Retina (tissue), 1 donor: ENCODE measurements at regions not wholly inside any gene's neighbourhood (a gene's known extent, or its start where the extent isn't known, plus 50 kb on each side); places are given as distances from the start of the nearest gene placed in this dataset.
A peak's percentile ranks its signal among the peaks of the same experiment; 100 is the strongest.

Experiments
- DNase-seq: peaks from one replicate; pipeline ENCODE4 v3.0.0-alpha.2; 2016

DNA sequence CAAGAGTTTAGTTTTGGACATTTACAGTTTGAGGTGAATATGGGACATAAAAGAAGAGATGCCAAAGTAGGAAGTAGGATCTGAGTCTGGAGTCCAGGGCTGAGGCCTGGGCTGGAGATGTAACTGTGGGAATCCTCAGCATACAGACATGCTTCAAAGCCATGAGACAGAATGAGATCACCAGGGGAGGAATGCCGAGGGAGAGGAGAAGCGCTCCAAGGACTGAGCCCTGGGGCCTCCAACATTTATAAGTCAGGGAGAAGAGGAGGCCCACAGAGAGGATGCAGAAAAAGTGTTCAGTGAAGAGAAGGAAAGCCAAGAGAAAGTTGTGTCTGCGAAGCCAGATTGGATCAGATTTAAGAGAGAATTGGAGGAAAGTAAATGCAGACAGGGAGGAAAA is 277.5 kb upstream of the MYOCD start:
- DNase-seq, result no peak

DNA sequence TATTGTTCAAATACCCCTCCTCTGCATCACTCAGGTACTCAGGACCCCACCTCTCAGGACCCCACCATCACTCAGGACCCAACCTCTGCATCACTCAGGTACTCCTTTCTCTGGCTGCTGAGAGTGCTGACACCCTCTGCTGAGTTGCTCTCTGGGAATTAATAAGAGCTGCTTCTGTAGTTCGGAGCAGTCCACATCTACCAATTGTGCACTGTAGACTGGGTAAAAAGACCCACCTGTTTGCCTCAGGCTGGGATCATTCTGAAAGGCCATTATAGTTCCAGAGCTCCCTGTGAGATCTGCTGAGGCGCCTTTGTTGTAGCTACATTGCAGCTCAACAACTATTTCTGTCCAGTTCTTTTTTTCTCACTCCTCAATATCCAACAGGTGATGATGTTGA is 276.3 kb upstream of the MYOCD start:
- DNase-seq, result no peak

DNA sequence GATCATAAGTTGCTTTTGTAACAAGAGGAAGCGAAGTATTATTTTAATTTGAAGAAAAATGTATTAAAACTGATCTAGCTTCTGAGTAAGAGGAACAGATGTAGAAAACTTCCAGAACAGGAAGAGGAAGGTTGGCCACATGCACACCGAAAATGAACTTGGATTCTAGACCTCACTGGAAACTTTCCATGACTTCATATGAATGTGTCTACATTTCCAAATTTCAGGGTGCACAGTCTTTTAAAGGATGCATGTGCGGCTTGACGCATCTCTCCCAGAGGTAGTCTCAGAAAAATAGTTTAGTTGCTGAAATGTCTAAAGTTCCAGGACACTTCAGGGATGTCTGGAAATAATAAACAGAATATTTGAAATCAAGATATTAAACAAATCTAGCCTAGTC is 275.1 kb upstream of the MYOCD start:
- no peak for DNase-seq

DNA sequence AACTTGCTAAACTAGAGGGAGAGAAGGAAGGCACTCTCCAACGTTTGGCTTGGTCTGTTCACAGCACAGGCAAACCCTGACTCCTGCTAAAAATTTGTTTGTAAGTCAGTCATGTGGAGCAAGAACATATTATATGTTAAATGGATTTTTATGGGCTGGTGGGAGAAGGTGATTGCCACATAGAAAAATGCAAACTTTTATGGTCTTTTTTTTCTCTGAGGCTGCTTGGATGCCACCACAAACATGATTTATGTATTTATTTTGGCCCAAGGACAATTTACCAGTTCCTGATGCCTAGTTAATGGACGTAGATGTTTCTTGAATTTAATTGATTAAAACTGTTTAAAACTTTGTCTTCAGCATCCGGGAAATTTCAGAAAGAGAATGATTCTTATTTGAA is 274.2 kb upstream of the MYOCD start:
- no peak for DNase-seq

DNA sequence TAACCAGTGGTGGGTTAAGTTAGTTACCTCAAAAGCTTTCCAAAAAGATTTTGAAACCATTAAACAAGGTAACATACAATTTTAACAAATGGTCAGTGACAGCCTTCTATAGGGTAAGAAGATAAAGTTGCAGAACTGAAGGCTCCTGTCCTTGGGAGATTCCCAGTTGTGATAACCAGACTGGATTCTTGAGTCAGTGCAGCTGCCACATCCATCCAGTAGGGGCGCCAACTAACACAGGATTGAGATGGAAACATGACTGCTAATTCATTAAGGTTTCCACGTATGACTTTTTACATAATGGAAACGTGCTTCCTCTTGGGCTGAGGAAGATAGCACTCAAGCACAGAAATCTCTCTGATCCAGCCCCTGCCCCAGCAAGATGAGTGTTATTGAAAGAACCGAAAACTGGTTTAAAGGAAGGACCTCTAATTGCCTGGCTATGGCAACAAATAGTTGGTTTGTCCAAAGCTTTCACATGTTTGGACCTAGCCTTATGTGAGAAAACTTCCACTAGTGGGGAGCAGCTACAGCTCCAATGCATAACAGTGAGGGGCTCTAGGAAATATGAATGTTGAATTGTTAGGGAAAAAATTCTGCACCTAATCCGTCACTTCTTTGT is 269.8 kb upstream of the MYOCD start:
- no peak for DNase-seq

DNA sequence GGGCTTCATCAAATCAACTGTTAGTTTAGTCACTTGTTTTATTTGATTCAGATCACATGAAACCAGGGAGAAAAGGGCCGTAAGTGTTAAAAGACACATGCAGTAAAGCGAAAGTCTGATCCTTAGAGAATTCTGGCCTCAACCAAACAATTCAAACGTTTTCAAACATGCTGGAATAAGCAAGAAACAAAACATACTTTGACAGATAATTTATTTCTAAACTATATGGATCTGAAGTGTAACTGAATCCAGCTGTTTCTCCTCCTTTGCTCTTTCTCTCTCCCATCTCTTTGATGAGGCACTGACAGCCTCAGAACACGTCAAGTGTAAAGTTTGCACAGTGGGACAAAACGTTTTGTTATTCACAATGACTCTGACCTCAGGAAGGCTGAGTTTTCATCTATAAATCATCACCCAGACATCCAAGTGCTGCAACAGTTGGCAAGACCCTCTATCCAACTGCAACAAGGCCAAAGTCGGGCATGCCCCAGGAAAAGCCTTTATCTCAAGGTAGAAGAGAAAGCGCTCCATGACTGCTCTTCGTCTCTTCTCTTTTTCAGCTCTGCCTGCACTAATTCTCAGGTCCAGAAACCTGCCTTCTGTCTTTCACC is 267.1 kb upstream of the MYOCD start:
- DNase-seq, result no peak

DNA sequence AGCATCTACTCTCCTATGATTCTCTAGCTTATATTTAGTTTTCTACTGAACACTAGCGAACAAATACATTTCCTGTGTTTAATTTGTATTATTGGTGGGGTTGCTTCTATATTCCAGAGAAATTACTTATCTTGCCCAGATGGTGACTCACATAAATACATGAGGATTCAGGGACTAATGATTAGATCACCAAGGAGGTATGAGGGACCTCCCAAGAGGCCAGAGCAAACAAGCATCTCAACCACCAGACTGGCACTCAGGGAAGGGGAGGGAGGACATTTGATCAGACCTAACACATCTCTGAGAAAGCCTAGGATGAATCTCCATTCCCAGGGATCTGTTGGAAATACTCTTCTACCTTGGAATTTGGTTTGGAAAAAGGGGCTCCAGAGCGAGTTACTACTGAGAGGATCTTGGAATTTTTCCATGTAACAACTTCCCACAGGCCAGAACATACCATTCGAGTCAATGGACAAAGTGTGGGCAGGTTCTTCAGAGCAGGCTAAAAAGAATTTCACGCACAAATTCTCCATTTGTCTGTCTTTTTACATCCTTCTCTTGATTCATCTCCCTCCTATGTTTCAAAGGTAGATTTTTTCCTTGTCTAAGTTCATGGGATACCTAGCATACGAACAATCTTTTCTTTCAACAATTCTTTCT is 262.6 kb upstream of the MYOCD start:
- DNase-seq, result no peak

DNA sequence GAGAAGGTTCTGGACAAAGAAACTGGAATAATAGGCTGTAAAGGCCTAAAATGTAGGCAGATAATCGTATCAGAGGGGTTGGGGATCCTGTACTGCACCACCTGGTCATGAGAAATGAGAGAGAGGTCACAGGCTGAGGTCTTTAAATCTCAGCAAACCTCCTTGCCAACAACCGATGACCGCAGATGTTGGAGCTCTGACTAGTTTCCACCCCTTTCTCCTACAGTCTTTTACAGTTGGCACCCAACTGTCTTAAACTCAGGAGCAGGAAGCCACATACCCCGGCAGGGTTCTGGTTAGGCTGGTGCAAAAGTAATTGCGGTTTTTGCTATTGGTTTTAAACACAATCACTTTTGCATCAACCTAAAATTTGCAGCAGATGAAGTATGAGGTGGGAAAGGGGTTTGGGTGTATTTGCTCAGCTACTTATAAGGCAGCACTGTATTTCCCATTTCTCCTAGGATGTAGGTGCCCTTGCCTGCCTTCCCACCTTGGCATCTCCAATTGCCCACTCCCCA is 261.8 kb upstream of the MYOCD start:
- DNase-seq, result no peak

DNA sequence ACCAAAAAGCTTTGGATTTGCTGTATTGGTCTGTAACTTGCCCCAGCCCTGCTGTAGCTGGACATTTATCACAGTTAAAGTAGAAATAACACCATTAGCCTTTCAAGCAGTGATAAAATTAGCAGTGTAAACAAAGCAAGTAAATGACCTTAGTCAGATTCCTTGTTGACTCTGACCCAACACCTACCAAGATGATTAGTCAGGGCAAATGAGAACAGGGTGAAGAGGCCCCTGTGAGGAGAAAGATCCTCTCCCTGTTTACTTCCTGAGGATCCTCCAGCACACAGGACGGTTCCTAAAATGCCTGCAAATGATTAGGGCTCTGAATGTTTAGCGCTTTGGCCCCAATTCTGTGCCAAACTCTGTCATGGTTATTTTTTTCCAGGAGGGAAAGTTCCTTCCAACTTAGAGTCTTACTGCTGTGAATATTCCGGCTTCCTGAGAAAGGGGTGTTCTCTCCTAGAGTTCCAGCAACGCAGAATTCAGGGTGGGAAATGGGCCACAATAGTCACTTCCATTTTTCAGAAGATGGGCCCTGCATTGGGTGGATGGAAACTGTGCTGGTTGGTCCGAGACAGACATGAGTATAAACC is 259.0 kb upstream of the MYOCD start:
- DNase-seq, result no peak

DNA sequence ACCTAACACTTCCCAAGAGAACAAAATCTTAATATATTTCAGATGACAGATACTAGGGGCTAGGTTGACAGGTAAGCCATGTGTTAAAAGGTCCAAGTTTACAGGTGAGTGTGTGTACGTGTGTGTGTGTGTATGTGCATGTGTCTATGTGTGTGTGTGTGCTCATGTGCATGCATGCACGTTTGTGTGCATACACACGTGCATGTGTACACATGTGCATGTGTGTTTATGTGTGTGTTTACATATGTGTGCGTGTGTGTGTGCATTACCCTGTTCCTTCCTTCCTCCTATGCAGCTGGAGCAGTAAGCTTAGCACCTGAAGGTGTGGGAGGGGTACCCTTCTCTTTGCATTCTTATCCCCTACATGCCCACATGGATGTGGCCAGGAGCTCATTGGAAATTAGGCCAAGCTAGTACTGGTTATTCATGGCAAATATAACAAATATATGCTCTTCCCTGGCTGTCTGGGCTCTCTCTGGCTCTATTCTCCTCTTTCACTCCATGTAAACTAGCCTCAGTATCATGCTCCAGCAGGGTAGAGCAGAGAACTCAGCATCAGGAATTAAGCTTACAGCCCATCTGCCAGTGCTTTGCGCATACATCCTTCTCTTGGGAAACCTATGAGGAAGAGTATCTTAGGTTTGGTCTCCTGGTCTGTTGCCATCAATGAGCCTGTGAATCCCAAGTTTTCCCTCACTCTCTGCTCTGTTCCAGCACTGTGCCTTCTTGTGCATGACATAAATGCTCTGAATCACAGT is 258.0 kb upstream of the MYOCD start:
- DNase-seq, result no peak

DNA sequence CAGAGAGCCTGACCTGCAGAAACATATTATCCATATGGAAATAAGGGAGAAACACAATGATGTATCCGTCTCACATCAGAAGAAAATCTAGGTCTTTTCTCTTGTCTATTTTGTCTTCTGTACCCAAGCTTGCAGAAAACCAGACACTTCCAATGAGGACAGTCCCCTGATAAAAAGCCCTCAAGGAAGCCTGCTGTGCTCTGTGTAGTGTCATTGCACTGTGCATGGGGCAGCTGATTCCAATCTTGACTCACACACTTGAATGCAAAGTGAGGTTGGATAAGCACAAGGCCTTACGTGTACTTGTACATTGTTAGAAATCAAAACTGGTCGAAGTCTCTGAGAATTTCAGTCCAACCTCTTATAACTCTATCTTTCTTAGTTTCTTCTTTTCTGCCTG is 256.6 kb upstream of the MYOCD start:
- DNase-seq, result no peak

DNA sequence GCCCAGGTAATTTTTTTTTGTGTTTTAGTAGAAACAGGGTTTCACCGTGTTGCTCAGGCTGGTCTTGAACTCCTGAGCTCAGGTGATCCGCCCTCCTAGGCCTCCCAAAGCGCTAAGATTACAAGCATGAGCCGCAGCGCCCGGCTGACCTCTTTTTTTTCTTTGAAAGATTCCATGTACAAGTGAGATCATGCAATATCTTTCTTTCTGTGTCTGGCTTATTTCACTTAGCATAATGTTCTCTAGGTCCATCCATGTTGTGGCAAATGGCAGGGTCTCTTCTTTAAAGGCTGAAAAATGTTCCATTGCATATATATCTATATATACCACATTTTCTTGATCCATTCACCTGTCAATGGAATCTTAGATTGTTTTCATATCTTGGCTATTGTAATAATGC is 255.0 kb upstream of the MYOCD start:
- DNase-seq, result no peak

DNA sequence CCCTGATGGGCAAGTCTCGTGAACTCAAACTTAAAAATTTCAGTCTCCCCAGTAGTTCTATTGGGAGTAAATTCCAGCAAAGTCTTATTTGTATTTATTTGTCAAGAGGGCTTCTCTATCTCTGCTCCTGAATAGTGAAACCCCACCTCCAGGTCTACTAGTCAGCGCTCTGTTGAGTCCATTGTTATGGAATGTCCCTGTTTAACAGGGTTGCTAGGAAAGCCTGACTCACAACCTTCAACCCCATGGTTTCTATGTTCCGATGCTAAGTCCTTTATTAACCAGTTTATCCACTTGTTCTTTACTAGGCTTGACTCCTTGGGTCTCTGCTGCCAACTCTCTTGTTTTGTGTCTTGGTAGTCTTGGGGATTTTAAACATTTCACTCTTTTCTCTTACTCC is 250.7 kb upstream of the MYOCD start:
- DNase-seq, result no peak

DNA sequence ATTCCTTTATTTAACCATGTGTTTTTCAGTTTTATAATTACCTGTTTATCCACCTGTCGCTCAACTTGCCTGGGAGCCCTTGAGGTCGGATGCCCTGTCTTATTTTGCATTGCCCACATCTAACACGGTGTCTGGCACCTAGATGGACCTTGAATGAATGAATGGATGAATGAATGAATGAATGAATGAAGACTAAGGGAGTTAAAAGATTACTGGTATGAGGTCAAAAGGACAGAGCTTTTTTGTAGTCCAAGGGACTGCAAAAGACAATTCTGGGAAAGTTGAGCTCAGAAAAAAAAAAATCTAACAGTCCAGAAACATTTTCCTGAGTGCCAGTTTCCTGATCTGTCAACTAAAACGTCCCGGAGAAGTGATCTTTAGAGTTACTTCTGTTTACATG is 244.6 kb upstream of the MYOCD start:
- no peak for DNase-seq

DNA sequence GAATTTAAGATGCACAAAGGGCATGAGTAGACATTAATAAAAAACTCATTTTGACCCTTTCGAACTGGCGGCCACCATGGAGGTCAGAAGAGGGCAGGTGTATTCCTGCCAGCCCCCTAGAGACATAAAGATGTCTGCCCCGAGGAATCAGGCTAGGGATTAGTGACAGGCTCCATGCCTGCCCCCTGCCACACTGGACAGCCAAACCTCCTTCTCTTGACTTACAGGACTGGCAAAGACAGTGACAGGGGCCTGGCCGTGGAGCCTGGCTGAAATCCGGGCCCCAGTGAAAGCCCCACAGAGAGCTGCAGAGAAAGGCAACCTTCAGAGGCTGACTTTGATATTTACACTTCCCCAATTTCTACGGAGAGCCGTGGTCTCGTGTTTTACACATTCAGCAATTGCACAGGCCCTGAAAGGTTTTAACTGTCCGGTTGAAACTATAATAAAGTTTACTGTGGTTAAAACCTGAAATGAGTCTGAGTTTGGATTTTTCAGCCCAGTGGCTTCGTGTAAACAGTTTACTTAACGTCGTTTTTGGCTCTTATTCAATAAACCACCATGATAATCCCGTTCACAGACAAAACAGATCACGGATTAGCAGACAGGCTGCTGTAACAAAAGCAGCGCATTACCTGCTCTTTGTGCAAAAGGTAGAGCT is 243.9 kb upstream of the MYOCD start:
- DNase-seq, result peak; percentile 9

DNA sequence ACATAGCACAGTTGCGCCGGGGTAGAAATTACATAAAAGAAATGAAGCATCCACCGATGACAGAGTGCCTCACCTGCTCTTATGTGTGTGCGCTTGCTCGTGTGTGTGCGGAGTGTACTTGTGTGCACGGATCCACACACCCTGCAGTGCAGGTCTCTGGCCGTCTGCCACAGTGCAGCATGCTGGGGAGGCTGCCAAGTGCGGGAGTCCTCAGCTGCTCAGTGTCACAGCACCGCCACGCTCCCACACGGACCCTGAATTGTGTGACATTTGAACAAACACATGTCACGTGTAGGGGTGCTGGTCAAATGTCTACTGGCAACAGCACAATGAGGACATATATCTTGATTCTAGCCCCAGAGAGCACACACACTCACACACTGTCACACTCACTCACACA is 243.0 kb upstream of the MYOCD start:
- DNase-seq, result peak; percentile 13

DNA sequence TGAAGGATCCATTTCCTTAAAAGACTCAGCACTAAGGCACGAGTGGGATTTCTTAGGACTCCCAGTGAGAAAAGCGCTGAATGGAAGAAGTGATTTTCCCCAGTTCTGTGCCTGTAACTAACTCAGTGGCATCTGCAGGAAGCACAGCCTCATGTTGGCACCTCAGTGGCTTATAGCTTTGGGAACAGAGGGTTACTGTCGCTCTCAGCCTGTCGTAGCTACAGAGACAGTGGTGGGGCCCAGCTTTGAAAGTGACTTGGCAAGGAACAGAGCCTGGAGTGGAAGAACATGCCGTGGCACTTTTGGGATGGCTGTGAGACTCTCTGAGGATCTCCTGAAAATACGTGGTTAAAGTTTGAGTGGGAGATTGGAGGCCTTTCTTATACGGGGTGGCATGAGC is 242.4 kb upstream of the MYOCD start:
- no peak for DNase-seq

DNA sequence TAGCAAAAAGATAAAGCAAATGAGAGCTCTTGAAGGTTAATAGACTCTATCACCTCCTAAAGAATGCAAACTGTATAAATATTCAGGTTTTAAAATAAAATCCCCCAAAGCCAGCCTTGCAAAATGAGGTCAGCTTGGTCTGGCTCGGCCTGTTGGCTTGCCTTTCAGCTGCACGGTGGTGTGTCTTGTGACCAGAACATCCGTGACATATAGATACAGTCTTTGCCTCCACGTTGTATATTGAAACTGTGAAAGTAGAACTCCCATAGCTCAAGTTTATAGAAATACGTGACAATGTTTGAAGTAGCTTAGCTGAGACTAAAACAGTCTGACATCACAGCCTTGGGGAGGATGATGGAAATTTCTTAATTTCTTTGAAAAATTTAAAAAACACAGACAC is 236.6 kb upstream of the MYOCD start:
- no peak for DNase-seq

DNA sequence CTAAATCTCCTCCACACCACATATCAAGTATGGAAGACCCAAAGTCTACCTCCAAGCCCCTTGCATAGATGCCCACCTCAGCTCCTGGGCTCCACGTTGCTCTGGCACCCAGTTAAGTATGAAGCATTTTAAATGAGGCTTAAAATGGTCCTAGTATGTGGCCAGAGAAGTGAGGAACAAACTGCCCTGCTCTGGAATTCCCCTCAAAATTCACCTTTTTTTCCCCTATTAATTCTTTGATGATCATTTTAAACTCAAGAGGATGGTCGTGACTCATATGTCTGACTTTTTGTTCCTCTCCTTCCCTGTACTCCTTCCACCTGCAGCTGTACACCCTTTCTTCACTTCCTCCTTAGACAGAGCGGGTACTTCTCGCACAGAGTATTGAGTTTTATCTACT is 234.5 kb upstream of the MYOCD start:
- no peak for DNase-seq

DNA sequence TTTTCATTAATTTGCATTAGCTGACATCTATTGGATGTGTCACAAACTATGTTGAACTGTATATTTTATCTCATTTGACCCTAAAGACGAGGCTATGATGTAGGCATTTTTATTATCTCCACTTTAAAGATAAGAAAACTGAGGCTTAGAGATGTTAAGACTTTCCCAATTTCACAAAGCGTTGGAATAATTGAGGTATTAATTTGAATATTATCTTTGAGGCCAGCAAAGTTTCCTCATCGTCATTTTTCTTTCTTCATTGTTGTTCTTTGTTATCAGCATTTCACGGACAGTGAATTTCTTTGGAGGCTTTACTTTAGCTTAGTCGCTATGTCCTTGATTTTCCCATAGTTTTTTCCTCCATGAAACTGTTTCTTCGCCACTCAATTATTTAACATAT is 227.5 kb upstream of the MYOCD start:
- DNase-seq, result no peak

DNA sequence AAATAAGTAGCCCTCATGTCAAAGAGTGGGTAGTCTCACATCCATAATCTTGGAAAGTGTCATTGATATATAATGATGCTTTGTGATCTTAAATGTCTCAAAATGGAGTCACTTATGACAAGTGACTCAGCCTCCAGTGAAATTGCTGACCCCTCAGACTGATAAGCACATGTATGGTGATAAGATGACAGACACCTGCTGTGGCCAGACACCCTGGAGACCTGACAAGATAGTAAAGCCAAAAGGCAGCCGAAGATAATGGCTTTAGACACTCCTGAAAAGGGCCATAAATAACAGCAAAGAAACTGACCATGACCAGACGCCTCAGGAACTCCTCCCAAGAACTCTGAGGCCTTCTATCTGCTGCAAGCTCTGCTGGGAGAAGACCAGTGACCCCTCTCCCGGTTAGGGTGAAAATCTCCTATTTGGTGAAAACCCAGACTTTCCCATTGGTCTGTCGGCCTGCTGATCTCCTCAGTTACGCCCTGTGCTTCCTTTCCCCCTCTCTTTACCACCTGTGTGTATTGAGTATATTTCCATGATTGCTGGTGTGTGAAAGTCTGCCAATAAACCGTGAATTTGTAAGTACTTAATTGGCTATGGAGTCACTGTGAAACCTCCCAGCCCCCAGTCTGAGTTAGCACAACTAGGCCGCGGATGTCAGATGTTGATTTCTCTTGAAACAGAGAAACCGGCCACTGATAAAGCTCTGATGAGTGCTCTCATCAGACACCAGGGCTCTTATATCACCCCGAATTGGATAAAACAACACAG is 226.7 kb upstream of the MYOCD start:
- DNase-seq, result no peak

DNA sequence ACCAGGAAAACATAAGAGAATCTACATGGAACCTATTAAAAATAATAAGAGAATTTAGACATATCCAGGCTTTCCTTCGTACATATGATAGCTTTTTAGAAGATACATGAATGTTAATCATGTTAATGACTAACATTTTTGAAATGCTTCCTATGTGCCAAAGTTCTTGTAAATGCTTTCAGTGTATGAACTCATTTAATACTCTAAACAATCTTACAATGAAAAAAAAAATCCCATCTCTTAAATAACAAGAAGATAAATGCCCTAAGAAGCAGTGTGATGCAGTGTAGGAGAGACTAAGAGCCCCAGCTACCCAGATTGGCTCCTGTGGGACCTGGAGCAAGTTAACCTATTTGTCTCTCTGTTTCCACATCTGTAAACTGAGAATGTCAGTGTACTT is 220.4 kb upstream of the MYOCD start:
- DNase-seq, result no peak
